ENCODE measurements at regions not wholly inside any gene's neighbourhood (a gene's known extent, or its start where the extent isn't known, plus 50 kb on each side); places are given as distances from the start of the nearest gene placed in this dataset.

DNA sequence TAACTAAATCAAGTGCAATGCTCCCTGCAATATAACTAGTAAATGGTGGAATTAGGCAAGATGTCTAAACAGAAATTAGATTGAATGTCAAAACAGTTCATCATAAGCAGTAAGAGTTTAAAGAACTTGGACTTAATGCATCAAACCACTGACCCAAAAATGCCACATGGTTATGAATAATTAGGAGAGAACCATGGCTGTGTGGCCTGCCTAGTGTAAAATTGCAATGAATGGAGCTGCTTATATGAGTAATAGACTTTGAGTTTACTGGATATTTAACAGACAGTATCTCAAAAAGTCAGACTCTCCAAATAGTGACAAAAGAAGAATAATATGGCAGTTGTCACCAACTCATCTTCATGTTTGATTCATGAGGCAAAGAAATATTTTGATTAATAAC is 101.6 kb upstream of the COL5A2 start:
- no peaks in the 10 kb centered on the region for H3K9me3 ChIP-seq
- no peaks in the 10 kb centered on the region for H3K27me3 ChIP-seq
- no peaks in the 10 kb centered on the region for H3K36me3 ChIP-seq
- DNase-seq, result no peak
- H3K4me3 ChIP-seq, result no peak overlapping the region
- peaks cover 0 to 5% (median 0%) of the 10 kb centered on the region in 3 donors for H3K4me1 ChIP-seq
- intact Hi-C loops (cut with DNase I), result no loop called here
- TF ChIP-seq POLR2A (IDR thresholded peaks at IDR 0.05), result no peak
- no peak overlapping the region for H3K27ac ChIP-seq

DNA sequence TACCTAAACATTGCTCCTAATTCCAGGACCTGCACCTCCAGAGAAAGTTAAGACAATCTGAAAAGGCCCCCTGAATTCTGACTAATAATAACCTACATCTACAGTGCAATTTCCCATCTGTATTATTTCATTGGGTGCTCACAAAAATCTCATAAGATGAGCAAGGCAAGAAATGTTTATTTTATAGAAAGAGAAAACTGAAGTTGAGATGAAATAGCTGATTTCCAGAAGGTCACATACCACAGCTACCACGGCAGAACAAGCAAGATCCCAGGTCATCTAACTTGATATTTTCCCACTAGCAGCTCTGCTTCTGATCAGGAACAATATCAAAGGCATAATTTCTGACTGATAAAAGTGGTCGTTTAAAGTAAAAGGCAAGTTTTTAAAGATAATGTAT is 105.8 kb upstream of the COL5A2 start:
- peaks cover 0 to 17% (median 0%) of the 10 kb centered on the region in 3 donors for H3K4me1 ChIP-seq

GRCh38 chr2:189285962-189286645 is 106.5 kb upstream of the COL5A2 start:
- no peak for DNase-seq
- no peak overlapping the region for H3K4me3 ChIP-seq
- H3K4me1 ChIP-seq, result peaks cover 0 to 17% (median 0%) of the 10 kb centered on the region in 3 donors
- intact Hi-C loops (cut with DNase I), result no loop called here
- WGBS, 2 donors, result 37% methylated on average over 3 of the region's 3 CpGs
- peak overlapping the region in 2 of 4 donors; percentile 3 to 31 for H3K27ac ChIP-seq
- no peaks in the 10 kb centered on the region for H3K9me3 ChIP-seq
- no peaks in the 10 kb centered on the region for H3K36me3 ChIP-seq
- no peak for TF ChIP-seq POLR2A (IDR thresholded peaks at IDR 0.05)
- TF ChIP-seq, protein P1, sequence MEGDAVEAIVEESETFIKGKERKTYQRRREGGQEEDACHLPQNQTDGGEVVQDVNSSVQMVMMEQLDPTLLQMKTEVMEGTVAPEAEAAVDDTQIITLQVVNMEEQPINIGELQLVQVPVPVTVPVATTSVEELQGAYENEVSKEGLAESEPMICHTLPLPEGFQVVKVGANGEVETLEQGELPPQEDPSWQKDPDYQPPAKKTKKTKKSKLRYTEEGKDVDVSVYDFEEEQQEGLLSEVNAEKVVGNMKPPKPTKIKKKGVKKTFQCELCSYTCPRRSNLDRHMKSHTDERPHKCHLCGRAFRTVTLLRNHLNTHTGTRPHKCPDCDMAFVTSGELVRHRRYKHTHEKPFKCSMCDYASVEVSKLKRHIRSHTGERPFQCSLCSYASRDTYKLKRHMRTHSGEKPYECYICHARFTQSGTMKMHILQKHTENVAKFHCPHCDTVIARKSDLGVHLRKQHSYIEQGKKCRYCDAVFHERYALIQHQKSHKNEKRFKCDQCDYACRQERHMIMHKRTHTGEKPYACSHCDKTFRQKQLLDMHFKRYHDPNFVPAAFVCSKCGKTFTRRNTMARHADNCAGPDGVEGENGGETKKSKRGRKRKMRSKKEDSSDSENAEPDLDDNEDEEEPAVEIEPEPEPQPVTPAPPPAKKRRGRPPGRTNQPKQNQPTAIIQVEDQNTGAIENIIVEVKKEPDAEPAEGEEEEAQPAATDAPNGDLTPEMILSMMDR (IDR thresholded peaks at IDR 0.05), result no peak
- no peaks in the 10 kb centered on the region for H3K27me3 ChIP-seq

More for the DNA sequence above, 105.8 kb upstream of the COL5A2 start:
- peak overlapping the region in 1 of 4 donors; percentile 3 for H3K27ac ChIP-seq
- 69 to 73% methylated on average over 2 of the region's 2 CpGs for WGBS, 2 donors
- H3K9me3 ChIP-seq, result no peaks in the 10 kb centered on the region
- TF ChIP-seq, protein P1 (IDR thresholded peaks at IDR 0.05), result no peak
- TF ChIP-seq POLR2A (IDR thresholded peaks at IDR 0.05), result no peak
- H3K4me3 ChIP-seq, result no peak overlapping the region
- intact Hi-C loops (cut with DNase I), result no loop called here
- no peak for DNase-seq
- no peaks in the 10 kb centered on the region for H3K27me3 ChIP-seq
- H3K36me3 ChIP-seq, result no peaks in the 10 kb centered on the region

DNA sequence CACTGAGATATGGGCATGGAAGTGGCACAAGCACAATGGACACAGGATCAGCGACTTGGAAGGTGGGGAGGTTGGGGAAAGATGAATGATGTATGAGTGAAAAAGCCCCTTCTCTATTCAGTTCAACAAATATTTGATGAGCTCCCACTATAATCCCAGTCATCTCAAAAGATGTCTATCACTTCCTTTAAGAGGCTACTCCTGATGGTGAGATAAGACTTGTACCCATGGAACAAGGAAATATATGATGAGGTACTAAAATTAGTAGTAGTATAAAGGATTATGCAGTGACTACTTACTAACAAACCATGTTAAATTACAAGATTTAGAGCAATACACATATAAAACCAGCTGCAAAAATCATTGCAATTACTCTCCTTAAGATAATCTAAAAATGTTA is 107.8 kb upstream of the COL5A2 start:
- WGBS, 2 donors, result 35 to 75% methylated on average over 1 of the region's 1 CpG
- Histone ChIP-seq H3K4me1 (peaks cover 0 to 17% (median 0%) of the 10 kb centered on the region in 3 donors), H3K36me3 (no peaks in the 10 kb centered on the region), H3K9me3 (no peaks in the 10 kb centered on the region), H3K27me3 (no peaks in the 10 kb centered on the region), H3K27ac (no peak overlapping the region), H3K4me3 (no peak overlapping the region)
- intact Hi-C loops (cut with DNase I), result no loop called here
- TF ChIP-seq, protein P1 (IDR thresholded peaks at IDR 0.05), result no peak
- no peak for TF ChIP-seq POLR2A (IDR thresholded peaks at IDR 0.05)
- DNase-seq, result no peak

- Histone ChIP-seq H3K9me3 (no peaks in the 10 kb centered on the region), H3K27ac (no peak overlapping the region), H3K4me3 (no peak overlapping the region), H3K4me1 (peaks cover 0 to 17% (median 0%) of the 10 kb centered on the region in 3 donors), H3K36me3 (no peaks in the 10 kb centered on the region), H3K27me3 (no peaks in the 10 kb centered on the region)
- no peak for TF ChIP-seq POLR2A (IDR thresholded peaks at IDR 0.05)
- TF ChIP-seq, protein P1 (IDR thresholded peaks at IDR 0.05), result peak in 5 of 6 experiments; percentile 37 to 62 (median 42)
- WGBS, 2 donors, result 0 to 3% methylated on average over 1 of the region's 1 CpG
- intact Hi-C loops (cut with DNase I), result no loop called here
- DNase-seq, result no peak
These were observed 108.5 kb upstream of the COL5A2 start for GRCh38 chr2:189287982-189288521.

Measured in esophagus squamous epithelium (tissue), 5 donors.